ENCODE measurements at regions not wholly inside any gene's neighbourhood (a gene's known extent, or its start where the extent isn't known, plus 50 kb on each side); places are given as distances from the start of the nearest gene placed in this dataset.

GRCh38 chr4:14338585-14339265 is 663.6 kb upstream of the CPEB2 start:
- Histone ChIP-seq H3K4me3 (no peak overlapping the region), H3K9me3 (no peaks in the 10 kb centered on the region), H3K27ac (no peak overlapping the region), H3K27me3 (ENCODE audit: low read depth) (no peaks in the 10 kb centered on the region), H3K4me1 (no peaks in the 10 kb centered on the region), H3K36me3 (no peaks in the 10 kb centered on the region)
- intact Hi-C loops (cut with DNase I), result no loop called here
- ATAC-seq (no peak), DNase-seq (no peak)
- TF ChIP-seq, protein P1, sequence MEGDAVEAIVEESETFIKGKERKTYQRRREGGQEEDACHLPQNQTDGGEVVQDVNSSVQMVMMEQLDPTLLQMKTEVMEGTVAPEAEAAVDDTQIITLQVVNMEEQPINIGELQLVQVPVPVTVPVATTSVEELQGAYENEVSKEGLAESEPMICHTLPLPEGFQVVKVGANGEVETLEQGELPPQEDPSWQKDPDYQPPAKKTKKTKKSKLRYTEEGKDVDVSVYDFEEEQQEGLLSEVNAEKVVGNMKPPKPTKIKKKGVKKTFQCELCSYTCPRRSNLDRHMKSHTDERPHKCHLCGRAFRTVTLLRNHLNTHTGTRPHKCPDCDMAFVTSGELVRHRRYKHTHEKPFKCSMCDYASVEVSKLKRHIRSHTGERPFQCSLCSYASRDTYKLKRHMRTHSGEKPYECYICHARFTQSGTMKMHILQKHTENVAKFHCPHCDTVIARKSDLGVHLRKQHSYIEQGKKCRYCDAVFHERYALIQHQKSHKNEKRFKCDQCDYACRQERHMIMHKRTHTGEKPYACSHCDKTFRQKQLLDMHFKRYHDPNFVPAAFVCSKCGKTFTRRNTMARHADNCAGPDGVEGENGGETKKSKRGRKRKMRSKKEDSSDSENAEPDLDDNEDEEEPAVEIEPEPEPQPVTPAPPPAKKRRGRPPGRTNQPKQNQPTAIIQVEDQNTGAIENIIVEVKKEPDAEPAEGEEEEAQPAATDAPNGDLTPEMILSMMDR (IDR thresholded peaks at IDR 0.05), result no peak

GRCh38 chr4:14339715-14340114 is 662.6 kb upstream of the CPEB2 start:
- Histone ChIP-seq H3K4me1 (no peaks in the 10 kb centered on the region), H3K4me3 (no peak overlapping the region), H3K36me3 (no peaks in the 10 kb centered on the region), H3K9me3 (no peaks in the 10 kb centered on the region), H3K27me3 (ENCODE audit: low read depth) (no peaks in the 10 kb centered on the region), H3K27ac (no peak overlapping the region)
- TF ChIP-seq, protein P1 (IDR thresholded peaks at IDR 0.05), result no peak
- no peak for DNase-seq
- intact Hi-C loops (cut with DNase I), result no loop called here
- no peak for ATAC-seq

DNA sequence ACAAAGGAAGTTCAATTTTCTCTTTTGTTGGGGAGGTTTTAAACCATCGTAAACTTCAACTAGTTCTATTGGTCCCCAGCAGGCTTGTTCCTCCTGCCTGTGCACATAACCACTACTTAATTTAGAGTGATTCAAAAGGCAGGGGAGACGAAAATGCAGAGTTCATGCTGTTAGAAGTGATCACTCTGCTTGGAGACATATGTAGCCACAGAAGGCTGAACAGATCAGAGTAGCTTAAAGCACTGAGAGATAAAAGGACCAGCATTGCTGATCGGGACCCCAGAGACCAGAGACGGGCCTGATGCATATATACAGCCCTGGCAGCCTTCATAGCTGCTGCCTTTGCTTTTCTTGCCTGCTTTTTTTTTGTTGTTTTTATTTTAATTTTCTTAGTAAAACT is 662.0 kb upstream of the CPEB2 start:
- intact Hi-C loops (cut with DNase I), result no loop called here
- no peaks in the 10 kb centered on the region for H3K27me3 ChIP-seq (ENCODE audit: low read depth)
- no peaks in the 10 kb centered on the region for H3K36me3 ChIP-seq
- H3K4me1 ChIP-seq, result no peaks in the 10 kb centered on the region
- no peak overlapping the region for H3K27ac ChIP-seq
- ATAC-seq, result no peak
- no peak overlapping the region for H3K4me3 ChIP-seq
- DNase-seq, result no peak
- TF ChIP-seq, protein P1 (IDR thresholded peaks at IDR 0.05), result no peak
- H3K9me3 ChIP-seq, result no peaks in the 10 kb centered on the region

GRCh38 chr4:14343961-14344360 is 658.3 kb upstream of the CPEB2 start:
- no peaks in the 10 kb centered on the region for H3K36me3 ChIP-seq
- no peak overlapping the region for H3K4me3 ChIP-seq
- intact Hi-C loops (cut with DNase I), result no loop called here
- DNase-seq (no peak), ATAC-seq (no peak)
- H3K27ac ChIP-seq, result no peak overlapping the region
- H3K4me1 ChIP-seq, result no peaks in the 10 kb centered on the region
- no peaks in the 10 kb centered on the region for H3K27me3 ChIP-seq (ENCODE audit: low read depth)
- no peaks in the 10 kb centered on the region for H3K9me3 ChIP-seq
- TF ChIP-seq, protein P1 (IDR thresholded peaks at IDR 0.05), result no peak

DNA sequence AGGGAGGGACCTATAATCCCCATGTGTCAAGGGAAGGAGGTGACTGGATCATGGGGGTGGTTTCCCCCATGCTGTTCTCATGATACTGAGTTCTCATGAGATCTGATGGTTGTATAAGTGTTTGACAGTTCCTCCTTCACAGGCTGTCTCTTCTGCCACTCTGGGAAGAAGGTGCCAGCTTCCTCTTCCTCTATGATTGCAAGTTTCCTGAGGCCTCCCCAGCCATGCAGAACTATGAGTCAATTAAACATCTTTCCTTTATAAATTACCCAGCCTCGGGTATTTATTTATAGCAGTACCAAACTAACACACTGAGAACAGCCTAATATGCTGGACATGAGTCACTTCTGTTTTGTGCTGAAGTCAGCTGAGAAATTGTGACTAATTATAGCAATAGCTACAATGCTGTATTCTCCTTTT is 656.9 kb upstream of the CPEB2 start:
- Histone ChIP-seq H3K27me3 (ENCODE audit: low read depth) (no peaks in the 10 kb centered on the region), H3K9me3 (no peaks in the 10 kb centered on the region), H3K27ac (no peak overlapping the region), H3K36me3 (no peaks in the 10 kb centered on the region), H3K4me3 (no peak overlapping the region), H3K4me1 (no peaks in the 10 kb centered on the region)
- TF ChIP-seq, protein P1 (IDR thresholded peaks at IDR 0.05), result no peak
- intact Hi-C loops (cut with DNase I), result no loop called here
- ATAC-seq (peak in 1 of 2 donors; percentile 34), DNase-seq (no peak)

Measured in lower lobe of right lung (tissue), 2 donors.